Karpas-422 (cell line): ENCODE measurements at regions not wholly inside any gene's neighbourhood (a gene's known extent, or its start where the extent isn't known, plus 50 kb on each side); places are given as distances from the start of the nearest gene placed in this dataset.

Experiments
- DNase-seq: peaks from one replicate; pipeline ENCODE4 v3.0.0-alpha.2; 2015
- H2AFZ ChIP-seq: fragments of 200-600 bp; sonication (generic); 2 replicates; pipeline ENCODE4 v1.6.1; 2014; ENCODE audit warnings: antibody characterized with exemption, low read length, mixed read lengths
- H3K27ac ChIP-seq: fragments of 200-600 bp; sonication (generic); 2 replicates; pipeline ENCODE4 v1.5.1; 2014; ENCODE audit warnings: mild to moderate bottlenecking, low read length, moderate library complexity
- H3K27me3 ChIP-seq: fragments of 200-600 bp; sonication (generic); 2 replicates; pipeline ENCODE4 v1.6.1; 2014; ENCODE audit warnings: low read length, mixed read lengths
- H3K36me3 ChIP-seq: fragments of 200-600 bp; sonication (generic); 2 replicates; pipeline ENCODE4 v1.6.1; 2014; ENCODE audit warnings: low read length, mixed read lengths; ENCODE audit not compliant: insufficient read depth
- H3K4me1 ChIP-seq: fragments of 200-600 bp; sonication (generic); 2 replicates; pipeline ENCODE4 v1.6.1; 2014; ENCODE audit warnings: mild to moderate bottlenecking, low read length, mixed read lengths
- H3K4me2 ChIP-seq: fragments of 200-600 bp; sonication (generic); 2 replicates; pipeline ENCODE4 v1.6.1; 2014; ENCODE audit warnings: low read length, low read depth, mild to moderate bottlenecking; ENCODE audit not compliant: poor library complexity, severe bottlenecking
- H3K4me3 ChIP-seq: fragments of 200-600 bp; sonication (generic); 2 replicates; pipeline ENCODE4 v1.5.1; 2014; ENCODE audit warnings: mild to moderate bottlenecking, antibody characterized with exemption, low read length, mixed read lengths
- H3K79me2 ChIP-seq: fragments of 200-600 bp; sonication (generic); 2 replicates; pipeline ENCODE4 v1.6.1; 2014; ENCODE audit warnings: mild to moderate bottlenecking, low read length, mixed read lengths
- H3K9ac ChIP-seq: fragments of 200-600 bp; sonication (generic); 2 replicates; pipeline ENCODE4 v1.6.0; 2014; ENCODE audit warnings: low read length
- H3K9me2 ChIP-seq: fragments of 200-600 bp; sonication (generic), shearing (Covaris generic); replicated peaks from 2 replicates; pipeline ENCODE4 v1.6.0; 2014; ENCODE audit warnings: mild to moderate bottlenecking, low read length, moderate library complexity; ENCODE audit not compliant: insufficient read depth
- H3K9me3 ChIP-seq: fragments of 300-700, 200-600 bp; sonication (generic); 2 replicates; pipeline ENCODE4 v1.6.1; 2014; ENCODE audit warnings: low read length, mixed read lengths
- H4K20me1 ChIP-seq: fragments of 200-600 bp; sonication (generic); 2 replicates; pipeline ENCODE4 v1.6.1; 2014; ENCODE audit warnings: mild to moderate bottlenecking, antibody characterized with exemption, low read length, low read depth; ENCODE audit not compliant: insufficient read depth

- no peaks in the 10 kb centered on the region for H3K9me3 ChIP-seq
- peak overlapping the region; percentile 84 for H2AFZ ChIP-seq
- H3K4me3 ChIP-seq = peak overlapping the region; percentile 64
- peak overlapping the region; percentile 69 for H3K9ac ChIP-seq
- H4K20me1 ChIP-seq = no peaks in the 10 kb centered on the region
- H3K36me3 ChIP-seq = no peaks in the 10 kb centered on the region
- H3K9me2 ChIP-seq = no peaks in the 10 kb centered on the region
- peaks cover 3% of the 10 kb centered on the region; the same call in 1 of the 2 replicates for H3K27me3 ChIP-seq
- H3K27ac ChIP-seq = no peak overlapping the region
- H3K79me2 ChIP-seq = no peaks in the 10 kb centered on the region
- DNase-seq = peak; percentile 69
- peaks cover 66% of the 10 kb centered on the region for H3K4me1 ChIP-seq
- H3K4me2 ChIP-seq = peak overlapping the region; percentile 93
Measured at GRCh38 chr1:218164930-218165700, 120.0 kb upstream of the RRP15 start.

DNA sequence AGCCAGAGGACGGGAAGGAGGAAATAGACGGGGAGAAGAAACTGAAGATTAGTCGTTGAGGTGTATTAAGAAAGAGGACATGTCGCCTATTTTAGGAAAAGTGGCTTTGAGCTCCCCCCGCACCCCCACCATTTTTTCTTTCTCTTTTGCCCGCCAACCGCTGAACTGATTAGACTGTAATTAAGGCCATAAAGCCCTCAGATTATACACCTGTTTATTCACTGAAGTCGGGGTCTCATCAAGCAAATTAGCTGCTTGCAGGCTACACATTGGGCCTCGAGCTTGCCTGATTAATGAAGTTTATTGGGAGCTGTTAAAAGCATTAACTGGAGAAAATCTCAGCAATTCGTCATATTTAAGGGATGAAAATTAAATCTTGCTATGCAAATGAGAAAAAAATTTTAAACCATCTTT is 119.4 kb upstream of the RRP15 start:
- Histone ChIP-seq H3K4me2 (peak overlapping the region; percentile 93), H3K9me3 (no peaks in the 10 kb centered on the region), H4K20me1 (no peaks in the 10 kb centered on the region), H3K27ac (no peak overlapping the region), H3K4me1 (peaks cover 66% of the 10 kb centered on the region), H3K9ac (peak overlapping the region; percentile 69), H3K9me2 (no peaks in the 10 kb centered on the region), H2AFZ (peak overlapping the region; percentile 84), H3K36me3 (no peaks in the 10 kb centered on the region), H3K79me2 (no peaks in the 10 kb centered on the region), H3K4me3 (peak overlapping the region; percentile 64), H3K27me3 (peaks cover 3% of the 10 kb centered on the region; the same call in 1 of the 2 replicates)
- peak; percentile 54 for DNase-seq

- H3K27me3 ChIP-seq = peaks cover 3% of the 10 kb centered on the region; the same call in 1 of the 2 replicates
- no peaks in the 10 kb centered on the region for H3K36me3 ChIP-seq
- no peak for DNase-seq
- H3K9ac ChIP-seq = no peak overlapping the region
- H2AFZ ChIP-seq = no peak overlapping the region
- H3K9me3 ChIP-seq = no peaks in the 10 kb centered on the region
- no peaks in the 10 kb centered on the region for H3K79me2 ChIP-seq
- no peak overlapping the region for H3K27ac ChIP-seq
- no peaks in the 10 kb centered on the region for H3K9me2 ChIP-seq
- H3K4me2 ChIP-seq = peak overlapping the region; percentile 93
- H3K4me1 ChIP-seq = peaks cover 66% of the 10 kb centered on the region
- H4K20me1 ChIP-seq = no peaks in the 10 kb centered on the region
- no peak overlapping the region for H3K4me3 ChIP-seq
Measured at GRCh38 chr1:218166268-218166945, 118.7 kb upstream of the RRP15 start.

DNA sequence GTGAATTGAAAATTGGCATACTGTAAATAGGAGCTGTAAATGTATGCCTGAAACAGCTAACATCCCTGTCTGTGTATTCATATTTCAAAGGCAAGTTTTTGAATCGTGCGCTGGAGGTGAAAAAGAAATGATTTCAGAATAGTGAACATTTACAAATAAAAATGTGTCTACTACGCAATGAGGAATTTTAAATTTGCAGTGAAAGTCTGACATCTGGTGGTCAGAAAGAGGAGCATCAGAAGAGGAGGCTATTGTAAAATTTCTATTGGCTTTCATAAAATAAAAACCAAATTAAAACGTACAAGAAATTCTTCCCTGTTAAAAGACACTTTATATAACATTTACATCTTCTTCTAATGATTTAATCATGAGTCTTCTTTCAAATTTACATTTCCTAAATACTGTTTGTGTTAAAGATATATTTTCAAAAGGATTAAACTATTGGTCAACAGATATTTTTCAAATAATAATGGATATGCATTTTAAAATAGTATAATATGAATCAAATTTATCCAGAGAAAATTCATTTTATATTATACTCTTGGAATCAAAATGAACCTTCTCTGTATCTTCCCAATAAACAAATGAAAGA is 113.7 kb upstream of the RRP15 start:
- Histone ChIP-seq H3K4me1 (peaks cover 18% of the 10 kb centered on the region), H3K27ac (no peak overlapping the region), H4K20me1 (no peaks in the 10 kb centered on the region), H3K4me3 (no peak overlapping the region), H3K9me3 (no peaks in the 10 kb centered on the region), H3K9me2 (no peaks in the 10 kb centered on the region), H3K36me3 (no peaks in the 10 kb centered on the region), H3K4me2 (no peak overlapping the region), H2AFZ (no peak overlapping the region), H3K79me2 (no peaks in the 10 kb centered on the region), H3K27me3 (no peaks in the 10 kb centered on the region), H3K9ac (no peak overlapping the region)
- DNase-seq = peak; percentile 84

- H3K4me1 ChIP-seq = no peaks in the 10 kb centered on the region
- no peaks in the 10 kb centered on the region for H3K79me2 ChIP-seq
- H2AFZ ChIP-seq = no peak overlapping the region
- H3K9me3 ChIP-seq = no peaks in the 10 kb centered on the region
- no peaks in the 10 kb centered on the region for H3K27me3 ChIP-seq
- H3K9ac ChIP-seq = no peak overlapping the region
- DNase-seq = no peak
- no peak overlapping the region for H3K4me2 ChIP-seq
- no peak overlapping the region for H3K27ac ChIP-seq
- no peak overlapping the region for H3K4me3 ChIP-seq
- H4K20me1 ChIP-seq = no peaks in the 10 kb centered on the region
- H3K36me3 ChIP-seq = no peaks in the 10 kb centered on the region
- no peaks in the 10 kb centered on the region for H3K9me2 ChIP-seq
Measured at GRCh38 chr1:218182455-218182854, 102.6 kb upstream of the RRP15 start.

DNA sequence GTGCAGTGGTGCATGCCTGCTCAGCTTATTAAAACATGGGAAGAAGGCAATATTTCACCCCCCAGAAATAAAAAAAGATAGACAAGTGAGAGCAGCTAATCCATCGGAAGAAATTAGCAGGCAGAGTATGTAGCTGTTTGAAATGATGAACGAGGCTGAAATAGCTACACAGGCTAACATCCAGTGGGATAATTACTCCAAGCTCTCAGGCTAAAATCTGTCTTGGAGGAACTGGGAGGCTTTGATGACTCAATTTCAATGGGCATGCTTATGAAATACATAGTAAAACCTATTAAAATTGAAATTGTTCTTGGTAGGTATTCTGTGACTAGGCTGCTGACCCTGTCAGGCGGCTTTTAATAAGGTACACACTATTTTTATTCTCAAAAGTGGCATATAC is 84.1 kb upstream of the RRP15 start:
- H3K9ac ChIP-seq = no peak overlapping the region
- no peaks in the 10 kb centered on the region for H3K36me3 ChIP-seq
- 0 out of 2 replicates have a peak, but pooled peaks cover 5% of the 10 kb centered on the region for H3K9me2 ChIP-seq
- H4K20me1 ChIP-seq = no peaks in the 10 kb centered on the region
- H3K4me2 ChIP-seq = no peak overlapping the region
- H3K4me3 ChIP-seq = no peak overlapping the region
- no peak for DNase-seq
- H3K9me3 ChIP-seq = no peaks in the 10 kb centered on the region
- no peaks in the 10 kb centered on the region for H3K27me3 ChIP-seq
- H2AFZ ChIP-seq = no peak overlapping the region
- no peak overlapping the region for H3K27ac ChIP-seq
- no peaks in the 10 kb centered on the region for H3K4me1 ChIP-seq
- no peaks in the 10 kb centered on the region for H3K79me2 ChIP-seq

DNA sequence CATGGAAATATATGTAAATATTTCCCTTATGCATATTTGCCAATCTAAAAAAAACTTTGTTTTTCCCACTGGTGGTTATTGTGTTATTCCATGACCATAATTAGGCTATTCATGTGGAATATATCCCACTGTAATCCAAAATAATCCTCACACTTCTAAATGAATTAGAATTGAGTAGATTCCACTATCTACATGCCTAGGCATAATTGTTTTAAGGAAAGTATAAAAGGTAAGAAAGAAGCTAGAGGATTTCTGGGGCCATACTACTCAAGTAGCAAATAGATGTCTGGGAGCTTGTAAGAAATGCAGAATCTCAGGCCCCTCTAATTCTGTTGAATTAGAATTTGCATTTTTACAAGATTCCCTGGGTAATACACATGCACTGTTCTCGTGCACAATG is 83.5 kb upstream of the RRP15 start:
- Histone ChIP-seq H3K4me1 (no peaks in the 10 kb centered on the region), H4K20me1 (no peaks in the 10 kb centered on the region), H3K79me2 (no peaks in the 10 kb centered on the region), H3K9me3 (no peaks in the 10 kb centered on the region), H3K9ac (no peak overlapping the region), H3K27ac (no peak overlapping the region), H3K36me3 (no peaks in the 10 kb centered on the region), H3K27me3 (no peaks in the 10 kb centered on the region), H3K9me2 (0 out of 2 replicates have a peak, but pooled peaks cover 5% of the 10 kb centered on the region), H3K4me3 (no peak overlapping the region), H3K4me2 (no peak overlapping the region), H2AFZ (no peak overlapping the region)
- DNase-seq = no peak

- H3K36me3 ChIP-seq = no peaks in the 10 kb centered on the region
- DNase-seq = no peak
- H3K9ac ChIP-seq = no peak overlapping the region
- 0 out of 2 replicates have a peak, but pooled peaks cover 5% of the 10 kb centered on the region for H3K9me2 ChIP-seq
- H3K9me3 ChIP-seq = no peaks in the 10 kb centered on the region
- no peaks in the 10 kb centered on the region for H3K79me2 ChIP-seq
- no peak overlapping the region for H3K4me3 ChIP-seq
- H4K20me1 ChIP-seq = no peaks in the 10 kb centered on the region
- H3K27ac ChIP-seq = no peak overlapping the region
- no peaks in the 10 kb centered on the region for H3K4me1 ChIP-seq
- H3K4me2 ChIP-seq = no peak overlapping the region
- H3K27me3 ChIP-seq = no peaks in the 10 kb centered on the region
- H2AFZ ChIP-seq = no peak overlapping the region
Measured at GRCh38 chr1:218205721-218206120, 79.4 kb upstream of the RRP15 start.
